ENCODE measurements at regions not wholly inside any gene's neighbourhood (a gene's known extent, or its start where the extent isn't known, plus 50 kb on each side); places are given as distances from the start of the nearest gene placed in this dataset.

DNA sequence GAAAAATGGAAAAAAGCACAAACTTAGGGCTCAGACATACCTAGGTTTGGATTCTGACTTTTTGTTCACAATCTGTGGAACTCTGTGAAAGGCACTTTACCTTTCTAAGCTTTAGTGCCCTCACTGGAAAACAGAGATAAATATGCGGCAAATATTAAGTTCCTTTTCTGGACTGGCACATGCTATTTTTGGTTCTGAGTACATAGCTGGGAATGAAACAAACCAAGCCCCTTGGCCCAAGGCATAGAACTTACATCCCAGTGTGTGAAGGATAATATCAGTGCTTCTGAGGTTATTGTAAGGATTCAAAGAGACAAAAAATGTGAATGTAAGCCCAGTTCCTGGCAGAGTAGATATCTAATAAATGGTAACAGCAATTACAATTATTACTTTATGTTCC, 227.5 kb downstream of the ADAMTS15 start:
- TF ChIP-seq, protein P1, sequence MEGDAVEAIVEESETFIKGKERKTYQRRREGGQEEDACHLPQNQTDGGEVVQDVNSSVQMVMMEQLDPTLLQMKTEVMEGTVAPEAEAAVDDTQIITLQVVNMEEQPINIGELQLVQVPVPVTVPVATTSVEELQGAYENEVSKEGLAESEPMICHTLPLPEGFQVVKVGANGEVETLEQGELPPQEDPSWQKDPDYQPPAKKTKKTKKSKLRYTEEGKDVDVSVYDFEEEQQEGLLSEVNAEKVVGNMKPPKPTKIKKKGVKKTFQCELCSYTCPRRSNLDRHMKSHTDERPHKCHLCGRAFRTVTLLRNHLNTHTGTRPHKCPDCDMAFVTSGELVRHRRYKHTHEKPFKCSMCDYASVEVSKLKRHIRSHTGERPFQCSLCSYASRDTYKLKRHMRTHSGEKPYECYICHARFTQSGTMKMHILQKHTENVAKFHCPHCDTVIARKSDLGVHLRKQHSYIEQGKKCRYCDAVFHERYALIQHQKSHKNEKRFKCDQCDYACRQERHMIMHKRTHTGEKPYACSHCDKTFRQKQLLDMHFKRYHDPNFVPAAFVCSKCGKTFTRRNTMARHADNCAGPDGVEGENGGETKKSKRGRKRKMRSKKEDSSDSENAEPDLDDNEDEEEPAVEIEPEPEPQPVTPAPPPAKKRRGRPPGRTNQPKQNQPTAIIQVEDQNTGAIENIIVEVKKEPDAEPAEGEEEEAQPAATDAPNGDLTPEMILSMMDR (IDR thresholded peaks at IDR 0.05), result no peak
- no peak for TF ChIP-seq EZH2 (IDR thresholded peaks at IDR 0.05; ENCODE audit: borderline replicate concordance, insufficient read depth, low read depth, low read length, poor library complexity, severe bottlenecking)

All from B cell (primary cell).